HG03159 (cell line): ENCODE measurements at regions not wholly inside any gene's neighbourhood (a gene's known extent, or its start where the extent isn't known, plus 50 kb on each side); places are given as distances from the start of the nearest gene placed in this dataset.
"Not testable (repeated sequence)": the region's sequence is repeated elsewhere in the genome, so short reads cannot be mapped to it uniquely, and the experiment has no call there.

ENCODE experiments used
- ATAC-seq: cut with Tn5 transposase; IDR thresholded peaks from one replicate; pipeline ENCODE4 v1.9.1; 2021; ENCODE audit warnings: mild to moderate bottlenecking, moderate library complexity; ENCODE audit not compliant: unreplicated experiment

DNA sequence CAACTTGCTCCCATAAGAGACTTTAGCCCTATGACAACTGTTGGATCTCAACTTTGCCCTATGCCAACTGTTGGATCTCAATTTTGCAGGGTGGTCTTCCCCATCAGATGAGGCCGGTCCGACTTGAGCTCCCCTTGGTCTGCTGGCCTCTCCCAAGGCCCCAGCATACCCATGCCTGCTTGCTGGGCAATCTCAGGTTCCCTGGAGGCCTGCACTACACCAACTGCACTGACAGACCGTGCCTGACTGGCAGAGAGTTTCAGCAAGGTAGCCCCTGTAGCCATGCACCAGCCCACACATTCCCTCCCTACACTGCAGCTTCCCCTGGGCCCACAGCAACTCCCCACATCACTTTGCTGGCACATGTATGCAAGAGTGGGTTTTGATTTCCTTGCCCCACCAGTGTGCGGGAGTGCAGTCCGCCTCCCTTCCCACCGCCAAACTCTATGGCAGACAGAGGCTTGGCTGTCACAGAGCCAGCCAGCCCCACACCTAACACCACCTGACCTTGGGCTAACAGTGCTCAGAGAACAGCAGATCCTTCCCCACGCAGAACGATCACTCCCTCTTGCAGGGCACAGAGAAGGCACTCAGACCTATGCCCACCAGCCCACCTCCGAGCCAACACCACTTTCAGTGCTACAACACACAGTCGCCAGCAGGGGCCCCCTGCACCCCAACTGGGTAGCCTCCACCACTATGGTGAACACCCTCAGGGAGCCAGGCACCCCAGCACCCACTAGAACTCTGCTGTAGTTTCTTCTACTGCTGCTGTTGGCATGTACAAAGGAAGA, 279.9 kb upstream of the COX7C start:
- no peak for ATAC-seq

DNA sequence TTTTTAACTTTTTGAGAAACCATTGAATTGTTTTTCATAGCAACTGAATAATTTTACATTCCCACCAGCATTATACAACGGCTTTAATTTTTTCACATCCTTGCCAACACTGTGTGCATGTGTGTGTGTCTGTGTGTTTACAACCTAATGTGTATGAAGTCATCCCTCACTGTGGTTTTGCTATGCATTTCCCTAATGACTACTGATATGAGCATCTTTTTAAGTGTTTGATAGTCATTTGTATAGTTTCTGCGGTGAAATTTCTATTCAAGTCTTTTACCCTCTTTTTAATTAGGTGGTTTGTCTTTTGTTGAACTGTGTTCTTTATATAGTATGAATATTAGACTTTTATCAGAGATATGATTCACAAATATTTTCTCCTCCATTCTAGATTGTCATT, 263.1 kb upstream of the COX7C start:
- no peak for ATAC-seq

DNA sequence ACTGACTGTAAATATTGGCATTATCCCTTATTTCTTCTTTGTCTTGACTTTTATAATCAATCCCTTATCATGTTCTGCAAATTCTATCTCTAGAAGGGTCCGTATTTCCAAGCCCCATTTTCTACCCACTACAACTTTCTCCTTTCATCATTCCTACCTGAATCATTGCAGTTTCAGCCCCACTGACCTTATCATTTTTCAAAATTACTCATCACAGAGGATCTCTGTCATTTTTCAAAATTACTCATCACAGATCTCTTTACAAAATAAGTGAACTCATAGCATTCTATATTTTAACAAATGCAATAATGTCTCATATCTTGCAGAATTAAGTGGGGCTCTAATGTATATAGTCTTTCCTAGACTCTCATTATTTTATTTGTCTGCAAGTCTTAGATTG, 256.9 kb upstream of the COX7C start:
- no peak for ATAC-seq

DNA sequence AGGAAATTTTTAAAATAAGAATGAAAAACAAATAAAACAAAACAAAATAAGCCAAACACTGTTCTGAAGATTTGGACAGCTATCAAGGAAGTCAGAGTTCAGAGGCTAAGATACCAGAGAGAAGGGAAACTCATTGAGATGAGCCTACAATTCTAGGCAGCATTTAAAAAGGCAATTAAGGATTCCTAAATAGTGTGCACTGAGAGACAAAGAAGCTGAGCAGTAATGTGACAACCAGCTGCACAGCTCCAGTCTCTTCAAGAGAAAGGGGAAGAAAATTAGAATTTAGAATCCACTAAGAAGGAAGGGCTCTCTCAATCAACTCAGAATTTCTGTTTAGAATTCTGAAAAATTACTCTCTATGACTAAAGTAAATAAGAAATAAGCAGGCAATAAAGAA, 246.7 kb upstream of the COX7C start:
- no peak for ATAC-seq

DNA sequence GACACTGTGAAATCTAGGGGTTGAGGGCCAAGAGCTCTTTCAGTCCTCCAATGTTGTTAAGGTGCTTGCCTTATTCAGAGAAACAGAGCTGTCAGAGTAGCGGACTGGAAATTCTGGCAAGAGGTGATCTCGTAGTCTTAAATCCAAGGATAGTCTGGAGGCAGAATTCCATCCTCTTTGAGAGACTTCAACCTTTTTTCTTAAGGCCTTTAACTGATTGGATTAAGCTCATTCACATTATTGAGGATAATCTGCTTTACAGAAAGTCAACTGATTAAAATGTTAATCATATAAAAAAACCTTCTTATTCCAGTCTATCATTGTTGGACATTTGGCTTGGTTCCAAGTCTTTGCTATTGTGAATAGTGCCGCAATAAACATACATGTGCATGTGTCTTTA, 243.1 kb upstream of the COX7C start:
- no peak for ATAC-seq

DNA sequence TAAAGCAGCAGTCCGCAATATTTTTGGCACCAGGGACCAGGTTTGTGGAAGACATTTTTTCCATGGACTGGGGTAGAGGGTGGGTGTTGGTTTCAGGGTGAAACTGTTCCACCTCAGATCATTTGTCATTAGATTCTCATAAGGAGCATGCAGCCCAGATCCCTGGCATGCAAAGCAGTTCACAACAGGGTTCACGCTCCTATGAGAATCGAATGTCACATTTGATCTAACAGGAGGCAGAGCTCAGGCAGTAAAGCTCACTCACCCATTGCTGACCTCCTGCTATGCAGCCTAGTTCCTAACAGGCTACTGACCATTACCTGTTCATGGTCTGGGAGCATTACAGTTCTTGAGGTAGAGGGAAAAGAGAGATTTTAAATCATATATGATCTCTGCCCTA, 241.5 kb upstream of the COX7C start:
- ATAC-seq: no peak

DNA sequence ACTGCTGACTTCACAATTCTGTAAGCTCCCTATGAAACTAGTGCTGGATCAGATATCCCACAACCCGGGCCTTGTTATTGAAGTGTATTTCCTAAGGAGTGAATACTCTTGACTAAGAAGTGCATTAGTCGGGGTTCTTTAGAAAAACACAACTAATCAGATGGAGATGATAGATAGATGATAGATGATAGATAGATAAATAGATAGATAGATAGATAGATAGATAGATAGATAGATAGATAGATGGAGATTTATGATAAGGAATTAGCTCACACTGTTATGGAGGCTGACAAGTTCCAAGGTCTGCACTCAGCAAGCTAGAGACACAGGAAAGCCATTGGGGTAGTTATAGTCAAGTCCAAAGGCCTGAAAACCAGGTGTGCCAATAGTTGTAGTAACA, 214.6 kb upstream of the COX7C start:
- ATAC-seq: no peak

DNA sequence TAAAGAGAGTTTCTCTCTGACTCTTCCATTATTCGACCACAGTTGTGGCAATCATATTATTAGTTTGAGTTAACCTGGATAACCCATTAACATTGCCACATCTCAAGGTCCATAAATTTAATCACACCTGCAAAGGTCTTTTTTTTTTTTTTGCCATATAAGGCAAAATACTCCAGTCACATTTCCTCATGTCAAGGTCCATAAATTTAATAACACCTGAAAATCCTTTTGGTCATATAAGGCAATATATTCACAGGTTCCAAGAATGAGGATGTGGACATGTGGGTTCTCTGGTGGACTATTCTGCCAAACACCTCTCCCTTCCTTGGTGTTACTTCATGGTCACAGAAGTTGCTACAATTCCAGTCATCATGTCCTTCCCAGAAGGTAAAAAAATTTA, 213.5 kb upstream of the COX7C start:
- no peak for ATAC-seq

DNA sequence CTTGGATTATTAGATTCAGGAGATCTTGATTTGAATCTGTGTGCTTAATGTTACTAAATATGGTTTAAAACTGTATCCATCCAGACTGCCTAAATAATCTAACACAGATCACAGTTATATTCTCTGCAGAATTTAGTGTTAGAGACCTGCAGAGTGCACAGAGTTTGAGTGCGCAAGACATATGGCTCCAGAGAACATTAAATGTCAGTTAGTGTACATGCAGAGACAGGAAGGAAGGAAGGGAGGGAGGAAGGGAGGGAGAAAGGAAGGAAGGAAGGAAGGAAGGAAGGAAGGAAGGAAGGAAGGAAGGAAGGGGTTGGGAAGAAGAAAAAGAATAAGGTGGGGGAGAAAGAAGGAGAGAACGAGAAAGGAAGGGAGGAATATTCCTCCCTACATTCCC, 210.0 kb upstream of the COX7C start:
- no peak for ATAC-seq

DNA sequence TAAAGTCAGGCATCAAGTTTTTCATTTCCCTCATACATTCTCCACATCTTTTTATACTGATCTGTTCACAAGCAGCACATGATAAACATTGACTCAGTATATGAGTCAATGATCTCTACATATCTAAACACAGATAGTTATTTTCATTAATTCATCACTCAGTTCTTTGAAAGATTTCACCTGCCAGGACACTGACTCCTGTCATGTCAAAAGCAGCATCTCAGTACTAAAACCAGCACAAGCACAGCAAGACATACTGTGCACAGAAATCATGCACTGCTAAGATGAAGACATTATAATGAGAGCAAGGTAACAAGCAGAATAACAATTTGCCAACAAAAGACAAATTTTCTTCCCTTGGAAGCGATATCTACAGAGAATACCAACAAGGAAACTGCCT, 206.1 kb upstream of the COX7C start:
- ATAC-seq: no peak

DNA sequence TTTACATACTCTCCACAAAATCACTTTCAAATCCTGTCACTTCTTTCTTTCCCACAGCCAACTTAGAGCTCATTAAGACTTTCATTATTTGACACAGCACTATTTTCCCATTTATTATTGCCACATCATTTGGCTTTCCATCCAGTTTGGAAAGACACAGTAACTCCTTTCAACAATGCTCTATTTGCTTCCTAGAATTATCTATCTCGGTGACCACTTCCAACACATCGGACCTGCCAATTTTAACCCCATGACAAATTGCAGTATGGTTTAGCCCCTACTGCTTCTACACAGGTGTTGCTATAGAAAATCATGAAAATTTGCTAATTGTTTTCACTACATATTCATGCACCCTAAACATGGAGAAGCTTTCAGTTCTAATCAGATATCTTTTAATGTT, 190.6 kb upstream of the COX7C start:
- no peak for ATAC-seq

DNA sequence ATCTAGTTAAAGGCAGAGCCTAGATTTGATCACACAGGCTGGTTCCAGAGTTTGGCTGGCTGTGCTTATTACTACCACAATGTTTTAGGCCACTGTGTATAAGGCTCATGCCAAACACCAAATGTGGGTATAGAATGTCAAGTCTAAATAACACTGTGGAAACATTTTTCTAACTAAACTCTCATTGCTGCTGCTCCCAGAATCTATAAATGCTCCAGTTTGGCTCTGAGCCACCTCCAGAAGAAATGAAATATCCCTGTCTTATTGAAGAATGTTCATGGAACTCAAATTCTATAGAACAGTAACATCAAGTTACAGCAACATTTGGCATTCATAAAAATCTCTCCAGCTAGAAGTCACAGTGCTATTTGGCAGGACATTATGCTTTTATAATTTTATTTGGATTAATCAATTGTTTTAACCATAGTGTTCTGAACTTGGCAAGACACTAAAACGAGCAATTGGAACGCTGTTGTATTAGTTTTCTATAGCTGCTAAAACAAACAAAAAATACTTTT, 178.1 kb upstream of the COX7C start:
- no peak for ATAC-seq

DNA sequence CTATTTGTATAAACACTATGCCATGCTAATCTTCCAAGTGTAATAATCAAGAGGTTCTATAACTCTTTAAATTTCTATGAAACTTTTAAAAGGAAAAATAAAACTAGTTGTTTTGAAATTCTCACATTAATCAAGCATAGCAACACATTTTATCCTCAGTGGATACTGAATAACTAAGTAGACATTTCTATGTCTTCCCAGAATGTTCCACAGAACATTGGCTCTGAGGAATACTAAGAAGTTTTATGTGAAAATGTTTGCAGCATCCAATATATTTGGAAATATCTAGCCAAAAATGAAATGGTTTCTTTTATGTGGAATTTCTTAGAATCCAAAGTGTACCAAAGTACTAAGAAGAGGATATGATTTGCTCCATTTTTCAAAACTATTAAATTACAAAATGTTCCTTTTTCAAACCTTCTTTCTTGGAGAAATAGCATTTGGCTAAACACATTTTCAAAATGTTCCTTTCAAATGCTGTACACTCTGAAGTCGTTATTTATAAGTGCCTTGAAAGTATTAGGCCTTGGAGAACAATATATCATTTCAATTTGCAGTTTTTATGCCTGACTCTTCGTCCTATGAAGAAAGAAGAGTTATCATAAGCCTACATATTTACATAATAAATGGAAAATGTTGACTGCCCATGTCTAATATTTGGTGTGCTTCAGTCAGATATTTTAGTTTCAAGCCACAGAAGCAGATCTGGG, 175.6 kb upstream of the COX7C start:
- ATAC-seq: no peak

DNA sequence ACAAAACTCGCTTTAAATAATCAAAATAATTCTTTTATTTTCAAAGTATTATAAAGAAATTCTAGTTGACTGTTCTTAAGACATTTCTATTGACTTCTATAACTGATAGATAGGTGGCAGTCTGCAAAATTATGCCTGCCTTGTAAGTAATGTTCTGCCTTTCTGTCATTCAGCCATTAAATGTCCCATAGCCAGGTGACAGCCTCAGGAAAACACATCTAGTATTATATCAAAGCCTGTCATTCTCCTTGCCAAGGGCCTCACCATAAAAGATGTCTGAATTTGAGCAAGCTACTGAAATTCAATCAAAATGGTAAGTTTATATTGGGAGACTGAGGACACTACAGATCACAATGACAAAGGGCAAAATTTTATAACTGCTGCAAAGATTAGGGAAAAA, 170.4 kb upstream of the COX7C start:
- no peak for ATAC-seq

DNA sequence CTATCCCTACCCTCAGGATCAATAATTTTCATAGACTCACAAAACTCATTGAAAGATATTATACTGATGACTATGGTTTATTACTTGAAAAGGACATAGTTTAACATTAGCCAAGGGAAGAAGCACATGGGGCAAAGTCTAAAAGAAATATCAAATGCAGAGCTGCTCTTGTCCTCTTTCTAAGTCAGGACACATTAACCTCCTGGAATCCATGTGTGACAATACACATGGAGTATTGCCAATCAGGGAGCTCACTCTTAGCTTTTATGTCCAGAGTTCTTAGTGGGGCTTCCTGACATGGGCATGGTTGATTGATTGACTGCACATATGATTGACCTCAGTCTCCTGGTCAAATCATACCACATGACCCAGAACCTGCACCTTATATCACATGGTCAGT, 165.5 kb upstream of the COX7C start:
- ATAC-seq: no peak

DNA sequence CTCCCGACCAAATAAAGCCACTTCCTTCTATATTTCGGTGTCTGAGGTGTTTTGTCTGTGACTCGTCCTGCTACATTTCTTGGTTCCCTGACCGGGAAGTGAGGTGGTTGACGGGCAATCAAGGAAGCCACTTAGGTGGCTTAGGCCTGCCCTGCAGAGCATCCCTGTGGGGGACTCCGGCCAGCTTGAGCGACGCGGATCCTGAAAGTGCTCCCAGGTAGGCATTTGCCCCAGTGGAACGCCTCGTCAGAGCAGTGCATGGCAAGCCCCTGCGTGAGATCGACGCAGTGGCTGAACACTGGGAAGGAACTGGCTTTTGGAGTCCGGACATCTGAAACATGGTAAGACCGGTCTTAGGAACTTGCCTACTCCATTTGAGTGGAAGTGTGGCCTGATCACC, 157.2 kb upstream of the COX7C start:
- no peak for ATAC-seq

DNA sequence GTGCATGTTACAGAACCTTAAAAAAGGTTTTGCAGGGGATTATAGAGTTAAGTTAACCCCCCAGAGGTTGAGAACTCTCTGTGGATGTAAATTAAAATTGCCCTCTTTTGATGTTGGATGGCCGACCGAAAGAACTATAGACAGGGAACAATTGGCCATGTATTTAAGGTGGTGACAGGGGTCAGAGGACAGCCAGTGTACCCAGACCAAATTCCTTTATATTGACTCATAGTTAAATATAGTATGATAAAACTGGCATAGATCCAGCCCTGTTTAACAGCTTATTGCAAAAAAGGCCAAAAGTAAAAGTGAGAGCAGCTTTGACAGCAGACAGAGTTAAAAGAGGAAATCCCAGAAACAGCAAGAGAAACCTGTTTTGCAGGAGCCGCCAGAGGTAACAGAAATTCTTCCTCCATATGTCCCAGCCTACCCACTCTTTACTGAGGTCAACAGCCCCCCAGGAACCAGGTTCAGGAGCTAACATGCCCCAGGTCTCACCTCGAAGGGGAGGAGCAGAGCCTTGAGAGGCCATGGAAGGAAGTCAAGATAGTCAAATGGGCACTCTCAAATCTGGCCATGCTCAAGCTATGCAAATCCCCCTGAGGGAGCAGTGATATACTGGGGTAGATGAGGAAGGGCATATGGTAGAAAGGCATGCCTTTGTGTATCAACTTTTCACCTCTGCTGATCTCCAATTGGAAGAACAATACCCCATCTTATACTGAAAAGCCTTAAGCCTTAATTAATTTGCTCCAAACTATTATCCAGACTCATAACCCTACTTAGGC, 156.4 kb upstream of the COX7C start:
- ATAC-seq: no peak

DNA sequence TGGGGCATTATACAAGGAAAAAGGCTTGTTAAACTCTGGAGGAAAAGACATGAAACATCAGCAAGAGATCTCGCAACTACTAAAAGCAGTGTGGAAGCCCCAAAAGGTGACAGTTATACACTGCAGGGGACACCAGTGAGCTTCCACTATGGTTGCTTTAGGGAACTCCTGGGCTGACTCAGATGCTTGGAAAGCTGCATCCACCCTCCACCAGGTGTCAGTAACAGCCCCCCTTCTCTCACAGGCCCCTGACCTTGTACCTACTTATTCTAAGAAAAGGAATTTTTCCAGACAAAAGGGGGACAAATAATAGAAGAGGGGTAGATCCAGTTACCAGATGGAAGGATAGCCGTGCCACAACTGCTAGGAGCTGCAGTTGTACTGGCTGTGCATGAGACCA, 154.4 kb upstream of the COX7C start:
- ATAC-seq: no peak

DNA sequence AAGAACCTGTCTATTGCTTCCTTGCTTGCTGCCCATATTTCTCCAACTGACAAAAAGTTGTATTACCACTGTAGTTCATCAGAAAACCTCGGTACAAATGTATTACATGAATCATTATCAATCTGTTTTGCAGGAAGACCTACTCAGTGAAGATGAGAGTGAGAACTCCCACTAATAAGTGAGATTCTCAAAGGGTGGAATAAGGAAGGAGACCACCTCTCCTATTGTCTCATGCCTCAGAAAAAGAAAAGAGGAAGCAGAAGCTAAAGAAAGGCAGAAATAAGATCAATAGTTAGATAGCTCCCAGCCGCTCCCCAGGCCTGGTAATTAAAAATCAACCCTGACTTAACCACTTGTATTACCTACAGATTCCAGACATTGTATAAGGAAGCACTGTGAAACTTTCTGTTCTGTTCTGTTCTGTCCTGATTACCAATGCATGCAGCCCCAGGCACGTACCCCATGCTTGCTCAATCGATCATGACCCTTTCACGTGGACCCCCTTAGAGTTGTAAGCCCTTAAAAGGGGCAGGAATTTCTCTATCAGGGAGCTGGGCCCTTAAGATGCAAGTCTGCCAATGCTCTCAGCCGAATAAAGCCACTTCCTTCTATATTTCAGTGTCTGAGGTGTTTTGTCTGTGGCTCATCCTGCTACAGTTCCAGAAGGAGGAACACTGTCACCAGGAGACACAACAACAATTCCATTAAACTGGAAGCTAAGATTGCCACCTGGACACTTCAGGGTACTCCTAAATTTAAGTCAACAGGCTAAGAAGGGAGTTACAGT, 152.5 kb upstream of the COX7C start:
- ATAC-seq: no peak

DNA sequence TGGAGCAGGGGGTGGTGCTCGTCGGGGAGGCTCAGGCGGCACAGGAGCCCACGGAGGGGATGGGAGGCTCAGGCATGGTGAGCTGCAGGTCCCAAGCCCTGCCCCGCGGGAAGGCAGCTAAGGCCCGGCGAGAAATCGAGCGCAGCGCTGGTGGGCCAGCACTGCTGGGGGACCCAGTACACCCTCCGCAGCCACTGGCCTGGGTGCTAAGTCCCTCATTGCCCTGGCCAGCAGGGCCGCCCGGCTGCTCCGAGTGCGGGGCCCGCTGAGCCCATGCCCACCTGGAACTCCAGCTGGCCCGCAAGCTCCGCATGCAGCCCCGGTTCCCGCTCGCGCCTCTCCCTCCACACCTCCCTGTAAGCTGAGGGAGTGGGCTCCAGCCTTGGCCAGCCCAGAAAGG, 151.0 kb upstream of the COX7C start:
- not testable (repeated sequence) for ATAC-seq

DNA sequence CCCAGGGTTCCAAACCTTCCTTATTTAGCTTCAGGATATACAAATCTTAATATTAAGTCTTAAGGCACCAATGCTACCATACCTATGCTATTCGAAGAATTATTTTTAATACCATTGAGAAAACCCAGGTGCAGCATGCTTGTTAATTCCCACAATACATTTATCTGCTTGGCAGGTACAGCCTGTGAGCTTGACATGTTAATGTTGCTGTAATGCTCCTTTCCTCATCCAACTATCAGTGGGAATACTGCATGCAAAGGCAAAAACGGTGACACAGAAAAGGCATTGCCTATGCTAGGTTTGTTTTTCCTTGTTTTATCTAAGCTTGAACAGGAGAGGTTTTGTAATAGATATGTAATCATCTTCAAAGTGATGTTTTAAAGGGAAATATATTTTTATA, 135.7 kb upstream of the COX7C start:
- no peak for ATAC-seq
